HPDE6-E6E7 (cell line): ENCODE measurements at regions not wholly inside any gene's neighbourhood (a gene's known extent, or its start where the extent isn't known, plus 50 kb on each side); places are given as distances from the start of the nearest gene placed in this dataset.

Source experiments
- DNase-seq: peaks from one replicate; pipeline ENCODE4 v3.0.0; 2011; ENCODE audit warnings: missing footprints; ENCODE audit errors: extremely low spot score

DNA sequence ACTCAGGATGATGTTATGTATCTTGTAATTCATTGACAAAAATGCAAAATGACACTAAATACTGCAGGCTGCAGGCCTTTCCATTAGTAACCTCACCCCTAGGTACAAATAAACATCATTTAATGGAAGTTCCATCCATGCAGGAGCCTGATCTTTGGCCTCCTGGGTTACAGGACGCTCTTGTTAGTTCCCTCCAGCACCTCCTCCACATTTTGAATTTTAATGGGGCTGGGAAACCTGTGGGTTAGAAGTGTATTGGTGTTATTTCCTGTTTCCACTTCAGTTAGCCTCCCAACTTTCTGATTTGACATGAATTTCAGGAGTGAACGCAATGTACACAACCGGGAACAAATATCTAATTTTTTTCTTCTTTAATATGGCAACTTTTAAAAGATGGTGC, 237.1 kb upstream of the ARGLU1 start:
- no peak for DNase-seq

DNA sequence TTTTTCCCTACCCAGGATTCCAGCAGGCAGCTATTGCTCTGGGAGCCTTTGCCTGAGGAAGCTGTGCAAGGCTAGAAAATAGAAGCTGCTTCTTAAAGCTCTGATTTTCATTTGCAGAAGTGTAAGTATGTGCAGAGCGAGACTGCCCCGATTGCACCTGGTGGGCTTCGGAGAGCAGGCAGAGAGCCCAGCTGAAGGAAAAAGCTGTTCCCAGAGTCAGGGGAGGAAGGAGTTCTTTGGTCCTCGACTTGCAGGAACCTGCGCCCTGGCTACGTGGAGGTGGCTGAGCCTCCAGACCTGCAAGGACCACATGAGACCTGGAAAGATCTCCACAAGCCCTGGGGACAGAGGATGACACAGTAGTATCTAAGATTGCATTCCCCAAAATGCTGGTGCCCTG, 235.0 kb upstream of the ARGLU1 start:
- DNase-seq, result no peak

DNA sequence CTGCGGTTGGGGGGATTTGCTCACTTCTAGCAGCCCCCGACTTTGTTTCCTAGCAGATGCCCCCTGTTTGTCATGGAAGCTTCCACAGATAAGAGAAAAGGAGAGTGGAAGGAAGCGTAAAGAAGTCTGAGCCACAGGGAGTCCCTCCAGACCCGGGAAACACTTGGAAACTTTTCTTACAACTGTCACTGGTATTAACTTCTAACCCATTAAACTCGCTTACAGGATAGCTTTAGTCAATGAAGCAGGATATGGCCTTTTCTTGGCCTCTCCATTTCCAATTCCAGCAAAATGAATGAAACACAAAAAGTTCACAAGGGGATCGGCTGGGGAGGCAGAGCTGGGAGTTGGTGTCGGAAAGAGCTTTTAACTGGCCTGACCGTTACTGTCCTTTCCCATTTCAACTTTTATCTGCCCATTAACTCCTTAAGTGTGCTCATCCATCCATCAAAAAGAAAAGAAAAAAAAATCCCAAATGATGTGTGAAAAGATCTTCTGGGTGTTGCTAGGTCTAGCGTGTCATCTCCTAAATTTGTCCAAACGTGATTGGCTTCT, 231.9 kb upstream of the ARGLU1 start:
- DNase-seq, result no peak

DNA sequence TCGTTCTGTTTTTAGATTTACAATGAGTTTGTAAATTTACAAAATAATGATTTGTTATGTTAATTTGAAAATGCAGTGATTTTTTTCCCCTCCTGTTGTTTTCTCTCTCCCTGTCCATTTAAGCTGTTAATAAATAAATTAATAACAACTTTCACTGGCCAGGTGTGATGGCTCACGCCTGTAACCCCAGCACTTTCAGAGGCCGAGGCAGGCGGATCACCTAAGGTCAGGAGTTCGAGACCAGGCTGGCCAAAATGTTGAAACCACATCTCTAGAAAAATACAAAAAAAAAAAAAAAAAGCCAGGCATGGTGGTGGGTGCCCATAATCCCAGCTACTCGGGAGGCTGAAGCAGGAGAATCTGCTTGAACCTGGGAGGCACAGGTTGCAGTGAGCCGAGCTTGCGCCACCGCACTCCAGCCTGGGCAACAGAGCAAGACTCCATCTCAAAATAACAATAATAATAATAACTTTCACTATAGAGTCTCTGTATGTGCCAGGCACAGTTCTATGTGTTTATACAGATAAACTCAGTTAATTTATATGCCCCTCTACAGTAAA, 229.2 kb upstream of the ARGLU1 start:
- DNase-seq, result no peak

DNA sequence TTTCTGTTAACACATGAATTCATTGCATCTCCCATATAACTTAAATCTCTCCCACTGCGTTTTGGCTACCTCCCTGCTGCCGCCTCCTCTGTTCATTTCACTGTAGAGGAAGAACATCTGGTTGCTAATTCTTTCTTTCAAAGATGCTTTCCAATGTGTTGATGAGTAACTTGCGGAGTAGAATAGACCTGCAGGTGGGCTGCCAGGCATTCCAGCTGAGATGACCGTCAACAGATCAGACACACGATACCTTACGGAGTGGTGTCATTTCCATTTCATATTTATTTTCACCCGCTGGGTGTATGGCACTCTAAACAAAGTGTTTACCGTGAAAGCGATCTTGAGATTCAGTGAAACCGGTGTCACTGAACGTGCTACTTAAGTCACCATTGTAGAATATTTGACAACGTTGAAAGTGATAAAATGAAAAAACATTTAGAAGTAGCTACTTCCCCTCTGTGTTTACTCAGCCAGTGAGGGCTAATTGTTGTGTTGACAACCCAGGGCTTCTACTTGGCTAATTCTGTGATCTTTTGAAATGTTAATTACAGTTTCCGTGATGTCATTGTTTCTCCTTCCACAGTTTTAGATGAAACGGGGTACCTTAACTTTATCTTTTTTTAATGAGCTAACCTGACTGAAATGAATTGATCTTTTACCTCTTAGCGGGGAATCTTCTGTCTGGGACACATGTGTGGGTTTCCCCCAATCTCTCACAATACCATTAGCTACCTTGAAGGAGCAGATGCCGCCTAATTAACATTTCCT, 228.5 kb upstream of the ARGLU1 start:
- DNase-seq, result no peak

DNA sequence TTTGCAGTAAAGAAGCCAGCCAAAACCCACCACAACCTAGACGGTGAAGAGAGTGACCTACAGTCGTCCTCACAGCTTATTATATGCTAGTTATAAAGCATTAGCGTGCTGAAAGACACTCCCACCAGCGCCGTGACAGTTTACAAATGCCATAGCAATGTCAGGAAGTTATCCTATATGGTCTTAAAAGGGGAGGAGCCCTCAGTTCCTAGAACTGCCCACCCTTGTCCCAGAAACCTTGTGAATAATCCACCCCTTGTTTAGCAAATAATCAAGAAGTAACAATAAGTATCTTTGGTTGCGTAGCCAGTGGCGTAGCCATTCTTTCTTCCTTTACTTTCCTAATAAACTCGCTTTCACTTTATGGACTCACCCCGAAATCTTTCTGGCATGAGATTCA, 227.9 kb upstream of the ARGLU1 start:
- no peak for DNase-seq

DNA sequence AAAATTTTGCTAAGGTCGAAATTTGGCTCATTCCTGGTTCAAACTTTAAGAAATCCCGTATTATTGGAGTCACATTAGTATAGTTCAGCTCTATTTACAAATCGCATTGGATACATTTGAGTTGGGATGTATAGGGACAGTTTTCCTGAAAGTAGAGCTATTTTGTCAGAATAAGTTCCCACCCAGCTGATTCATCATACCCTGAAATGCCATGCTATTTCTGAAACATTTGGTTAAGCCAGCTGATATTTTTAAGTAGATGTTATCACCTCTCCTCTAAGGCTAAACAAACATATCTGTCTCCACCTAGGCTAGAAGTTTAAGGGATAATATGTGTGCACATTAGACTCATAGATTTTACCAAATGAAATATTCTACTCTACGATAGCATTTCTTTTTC, 226.2 kb upstream of the ARGLU1 start:
- no peak for DNase-seq

DNA sequence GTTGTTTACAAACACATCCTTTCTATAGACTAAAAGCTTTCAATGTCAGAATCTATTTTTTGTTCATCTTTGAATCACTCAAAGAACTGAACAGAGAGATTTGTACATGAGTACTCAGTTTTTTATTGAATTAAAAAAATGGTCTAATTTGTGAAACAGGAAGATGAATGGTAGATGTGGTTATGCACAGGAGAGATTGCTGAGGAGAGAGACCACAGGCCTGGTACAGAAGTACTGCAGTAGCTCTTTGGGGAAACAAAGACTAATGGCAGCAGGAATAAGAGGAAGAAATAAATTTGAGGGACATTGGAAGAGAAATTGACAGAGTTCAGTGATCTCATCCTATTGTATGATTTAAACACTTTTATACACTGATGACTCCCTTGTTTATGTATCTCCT, 222.0 kb upstream of the ARGLU1 start:
- DNase-seq, result no peak

DNA sequence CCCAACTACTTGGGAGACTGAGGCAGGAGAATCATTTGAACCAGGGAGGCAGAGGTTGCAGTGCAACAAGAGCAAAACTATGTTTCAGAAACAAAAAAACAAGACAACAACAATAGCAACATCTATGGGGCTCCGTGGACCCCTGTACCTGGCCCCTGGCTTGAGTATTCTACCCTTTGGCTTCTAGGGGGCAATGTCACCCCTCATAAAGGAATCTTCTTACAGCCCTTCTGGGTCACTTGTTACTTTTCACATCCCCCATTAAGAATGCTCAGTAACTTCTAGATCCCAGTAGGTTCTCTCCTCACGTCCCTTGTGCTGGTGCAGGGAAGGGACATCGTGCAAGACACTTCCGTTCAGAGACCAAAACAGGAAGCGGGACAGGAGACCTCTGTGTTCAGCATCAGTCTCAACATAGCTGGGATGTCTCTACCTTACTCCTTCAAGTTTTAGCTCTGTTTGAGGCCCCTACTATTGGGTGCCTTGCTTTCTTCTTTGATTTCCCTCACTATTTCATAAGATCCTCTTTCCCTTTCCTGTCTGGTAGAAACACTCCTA, 218.1 kb upstream of the ARGLU1 start:
- DNase-seq, result no peak

DNA sequence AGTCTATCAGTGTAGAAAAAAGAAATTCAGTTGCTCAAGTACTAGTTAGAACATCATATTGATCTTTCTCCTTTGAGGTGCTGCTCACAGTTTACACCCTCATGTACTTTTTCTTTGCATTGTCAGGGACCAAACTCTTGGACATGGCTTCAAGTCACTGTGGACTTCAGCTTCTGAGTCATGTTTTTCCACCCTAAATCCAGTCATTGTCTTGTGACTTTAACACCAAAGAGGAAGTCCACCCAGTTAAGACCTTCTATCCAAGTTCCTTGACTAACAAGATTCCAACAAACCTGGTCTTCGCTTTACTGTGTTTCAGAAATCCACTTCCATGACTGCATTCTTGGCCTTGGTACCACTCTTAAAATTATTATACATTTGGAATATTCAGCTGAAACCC, 206.7 kb upstream of the ARGLU1 start:
- DNase-seq, result no peak

DNA sequence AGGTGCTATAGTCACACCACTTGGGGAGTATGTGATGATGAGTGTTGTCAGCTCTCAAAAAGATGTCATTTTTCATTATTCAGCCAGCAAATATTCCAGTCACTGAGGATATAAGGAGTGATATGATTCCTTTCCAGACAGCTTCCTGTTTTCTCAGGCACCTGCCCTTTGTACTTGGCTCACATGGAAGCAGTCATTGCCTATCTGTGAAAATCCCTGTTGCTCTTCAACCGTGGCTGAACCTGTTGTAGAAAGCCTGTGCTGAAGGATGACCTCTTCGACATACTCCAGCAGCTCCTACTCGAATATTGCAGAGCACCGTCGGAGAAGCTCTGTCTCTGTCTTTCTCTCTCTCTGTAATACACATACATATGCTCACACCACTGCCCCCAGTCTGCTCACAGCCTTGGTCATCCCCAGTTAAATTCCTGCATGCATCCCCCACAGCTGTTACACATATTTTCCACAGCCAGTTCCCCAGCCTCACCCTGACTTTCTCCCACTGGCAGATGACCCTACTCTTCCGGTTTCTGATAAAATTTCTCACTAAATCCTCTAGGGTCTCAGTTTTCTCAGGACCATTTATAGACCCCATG, 204.2 kb upstream of the ARGLU1 start:
- no peak for DNase-seq

DNA sequence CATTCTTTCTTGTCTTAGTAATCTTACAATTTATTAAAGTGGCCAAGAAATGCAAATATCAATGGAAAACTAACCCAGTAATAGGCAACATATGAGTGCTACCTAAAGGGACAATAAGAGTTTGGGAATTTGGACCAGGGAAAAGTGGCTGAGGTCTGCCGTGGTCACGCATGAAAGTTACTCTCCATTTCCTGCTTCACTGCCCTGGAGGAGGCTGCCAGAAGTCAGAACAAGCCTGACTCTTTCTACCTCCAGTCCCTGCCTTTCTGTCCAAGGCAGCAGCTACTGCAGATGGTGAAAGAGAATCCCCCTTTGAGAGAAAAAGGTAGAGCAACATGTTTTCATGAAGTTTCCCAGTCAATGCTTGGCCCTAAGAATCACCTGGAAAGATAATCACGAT, 201.1 kb upstream of the ARGLU1 start:
- DNase-seq, result no peak

DNA sequence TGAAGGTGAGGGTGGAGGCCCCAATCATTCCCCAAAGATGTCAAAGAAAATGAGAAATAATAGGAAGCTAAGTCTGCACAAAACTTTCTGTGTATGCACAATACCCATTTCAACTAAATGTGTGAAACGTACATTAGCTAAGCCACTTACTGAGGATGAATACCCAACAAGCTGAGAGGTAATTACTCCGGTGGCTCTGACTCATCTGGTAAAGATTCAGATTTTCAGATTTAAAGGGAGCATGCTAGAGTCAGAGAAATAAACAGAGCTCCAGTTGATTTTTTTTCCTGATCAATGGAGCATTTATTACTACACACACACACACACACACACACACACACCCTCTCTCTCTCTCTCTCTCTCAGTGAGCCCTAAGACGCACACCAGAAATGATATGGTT, 194.8 kb upstream of the ARGLU1 start:
- no peak for DNase-seq

DNA sequence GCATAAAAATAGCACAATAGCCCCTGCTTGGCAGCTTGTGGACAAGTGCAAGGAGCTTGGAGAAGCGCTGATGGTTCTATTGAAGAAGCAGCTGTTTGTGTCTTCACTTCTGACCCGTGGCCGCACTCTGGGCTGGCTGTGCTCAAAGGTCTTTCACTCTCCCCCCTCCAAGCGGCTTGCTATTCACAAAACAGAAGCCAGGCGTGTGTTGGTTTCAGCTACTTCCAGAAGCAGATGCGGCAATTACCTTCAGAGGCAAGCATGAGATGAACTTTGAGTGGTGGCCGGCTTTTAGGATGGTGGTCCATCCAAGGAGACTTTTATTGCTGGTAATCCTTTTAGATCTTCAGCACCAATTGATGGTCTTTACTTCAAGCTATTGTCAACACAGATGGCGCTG, 188.5 kb upstream of the ARGLU1 start:
- DNase-seq, result no peak

DNA sequence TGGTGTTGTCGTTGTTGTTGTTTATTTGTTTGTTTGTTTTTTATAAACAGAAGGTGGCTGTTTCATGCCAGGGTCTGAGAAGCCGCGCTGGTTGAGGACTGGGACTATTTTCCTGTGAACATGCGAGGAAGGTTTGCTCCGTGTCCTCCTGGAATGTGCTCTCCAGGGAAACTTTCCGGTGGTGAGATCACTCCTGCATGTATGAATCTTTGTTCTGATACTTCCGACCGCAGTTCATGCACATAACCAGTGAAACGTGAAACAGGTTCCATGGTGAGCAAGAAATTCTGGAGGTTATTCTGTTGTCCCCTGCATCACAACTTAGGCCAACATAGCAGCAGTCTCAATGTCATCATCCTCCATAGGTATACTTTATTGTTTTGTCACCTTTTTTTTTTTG, 187.6 kb upstream of the ARGLU1 start:
- no peak for DNase-seq

DNA sequence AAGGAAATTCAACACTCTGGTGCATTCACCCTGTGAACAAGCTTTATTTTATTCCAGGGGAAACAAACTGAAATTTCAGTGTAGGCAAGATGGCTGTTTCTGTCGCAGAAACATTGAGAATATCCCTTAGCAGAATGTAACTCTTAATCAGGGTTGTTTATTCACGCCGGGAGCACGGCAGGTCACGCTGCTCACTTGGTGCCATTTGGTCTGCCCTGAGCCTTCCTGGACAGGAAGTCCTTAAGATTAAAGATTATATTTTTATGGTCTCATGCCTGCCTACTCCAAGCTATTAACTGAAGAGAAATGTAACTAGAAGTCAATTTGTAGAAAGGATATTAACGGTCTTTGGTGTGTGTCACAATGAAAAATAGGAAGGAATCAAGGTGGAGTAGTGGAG, 185.3 kb upstream of the ARGLU1 start:
- DNase-seq, result no peak

DNA sequence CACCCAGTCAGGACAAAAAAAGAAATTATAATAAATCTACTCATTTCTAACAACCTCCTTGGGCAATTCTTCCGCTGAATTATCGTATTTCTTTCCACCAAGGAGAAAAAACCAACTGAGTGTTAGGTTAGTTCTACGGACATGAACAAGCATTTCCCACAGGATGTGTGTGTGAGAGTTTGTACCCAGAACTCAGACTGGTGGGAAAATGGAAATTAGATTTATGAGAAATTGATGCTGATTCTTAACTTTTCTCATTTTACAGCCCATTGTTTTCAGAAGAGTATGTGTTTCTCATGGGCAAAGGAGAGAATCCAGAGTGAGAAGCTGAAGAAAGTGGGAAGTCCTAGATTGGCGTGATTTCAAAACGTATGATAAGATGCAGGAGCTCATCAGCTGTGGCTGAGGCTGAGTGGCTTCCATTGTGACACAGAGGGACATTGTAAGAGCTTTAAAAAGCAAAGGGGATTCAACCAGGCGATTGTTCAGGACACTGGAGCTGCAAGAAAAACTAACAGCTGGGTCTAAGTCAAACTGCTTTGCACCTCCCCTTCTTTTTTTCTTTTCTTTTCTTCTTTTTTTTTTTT, 184.7 kb upstream of the ARGLU1 start:
- DNase-seq, result no peak

DNA sequence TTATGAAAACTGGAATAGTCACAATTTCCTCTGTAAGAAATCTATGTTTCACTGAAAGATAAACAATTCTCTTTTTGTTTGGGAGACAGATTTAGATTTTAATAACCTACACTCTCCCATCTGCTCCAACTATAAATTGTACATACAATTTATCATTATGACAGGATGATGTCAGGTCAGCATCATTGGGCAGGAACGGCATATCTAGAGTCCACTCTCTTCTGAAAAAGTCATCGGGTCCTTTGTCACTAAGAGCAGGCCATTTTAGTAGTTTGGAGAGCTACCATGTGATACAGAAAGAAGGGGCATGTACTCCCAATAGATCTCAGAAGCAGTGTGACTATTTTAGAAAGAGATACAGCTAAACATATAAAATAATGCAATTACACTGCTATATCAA, 180.8 kb upstream of the ARGLU1 start:
- DNase-seq, result no peak

DNA sequence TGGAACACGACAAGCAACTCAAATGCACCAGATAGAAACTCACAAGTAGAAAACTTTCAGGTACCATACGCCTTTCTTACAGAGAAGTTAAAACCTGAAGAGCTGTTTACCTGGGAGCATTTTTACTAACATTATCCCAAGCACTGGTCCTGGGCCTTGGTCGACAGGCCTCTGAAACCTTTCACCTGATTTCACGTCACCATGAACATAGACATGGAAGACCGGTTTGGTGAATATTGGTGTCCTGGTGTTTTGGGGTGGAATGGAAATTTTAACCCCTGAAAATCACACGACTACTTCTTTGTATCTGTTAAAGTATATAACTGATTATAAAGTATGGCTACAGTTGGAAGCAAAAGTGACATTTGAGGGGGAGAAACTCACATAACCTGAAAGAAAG, 176.6 kb upstream of the ARGLU1 start:
- no peak for DNase-seq

DNA sequence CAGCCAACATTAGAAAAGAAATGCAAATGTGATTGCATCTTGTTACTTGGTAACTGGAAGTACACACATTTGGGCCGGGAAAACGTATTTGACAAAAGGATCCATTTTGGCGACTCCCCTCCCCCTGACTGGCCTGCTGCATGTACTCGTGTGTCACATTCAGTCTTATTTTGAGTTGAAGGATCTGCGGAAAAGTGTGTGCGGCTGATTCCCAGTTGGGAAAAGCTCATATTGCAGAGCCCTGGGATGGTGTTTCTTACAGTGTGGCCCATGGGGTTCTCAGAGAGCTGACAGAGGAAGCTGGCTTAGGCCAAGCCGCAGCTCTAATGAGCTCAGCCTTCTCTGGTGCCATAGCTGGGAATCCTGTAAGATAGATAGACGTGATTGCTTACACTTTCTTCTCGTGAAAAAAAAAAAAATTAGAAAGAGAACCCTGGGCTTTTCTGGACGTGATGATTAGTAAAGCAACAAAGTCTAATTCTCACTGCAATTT, 170.3 kb upstream of the ARGLU1 start:
- DNase-seq, result no peak

DNA sequence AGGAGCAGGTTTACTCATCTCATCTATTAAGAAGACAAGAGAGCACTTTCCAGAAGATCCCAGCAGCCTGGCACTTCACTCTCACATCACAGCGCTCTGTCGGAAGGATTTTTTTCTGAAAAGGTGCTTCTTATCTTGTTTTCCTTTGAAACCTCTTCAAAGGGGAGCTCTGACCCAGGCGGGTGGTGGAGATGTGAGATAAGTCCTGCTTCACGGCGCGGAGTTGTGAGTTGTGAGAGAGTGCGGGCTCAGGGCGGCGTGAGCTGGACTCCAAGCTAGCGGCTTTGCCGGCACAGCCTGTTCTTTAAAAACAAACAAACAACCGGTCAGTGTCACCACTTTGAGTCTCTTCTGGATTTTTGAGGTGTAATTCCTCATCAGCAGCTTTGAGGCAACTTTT, 169.0 kb upstream of the ARGLU1 start:
- DNase-seq, result no peak

DNA sequence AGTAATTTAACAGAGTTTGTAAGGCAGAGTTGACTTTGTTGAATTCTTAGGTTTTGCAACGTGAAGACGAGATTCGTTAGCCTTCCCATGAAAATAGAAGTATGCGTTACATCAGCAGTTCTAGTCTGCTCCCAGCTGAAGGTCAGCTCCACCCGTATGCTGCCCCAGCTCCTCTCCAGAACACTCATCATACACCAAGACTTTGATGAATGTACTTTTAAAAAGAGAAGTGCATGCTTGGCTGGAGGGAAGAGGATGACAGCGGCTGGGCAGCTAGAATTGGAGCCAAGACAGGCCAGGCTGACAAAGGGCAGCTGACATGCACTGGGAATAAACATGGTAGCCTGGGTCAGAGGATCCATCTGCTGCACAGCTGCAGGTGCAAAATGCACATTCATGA, 166.3 kb upstream of the ARGLU1 start:
- DNase-seq, result no peak
